Nephron (organoid): ENCODE measurements at regions not wholly inside any gene's neighbourhood (a gene's known extent, or its start where the extent isn't known, plus 50 kb on each side); places are given as distances from the start of the nearest gene placed in this dataset.

Experiments used
- H3K27ac Mint-ChIP-seq, 3 experiments: 2 replicates each; pipeline ENCODE4 v1.8.0; 2020; ENCODE audit warnings: mixed read lengths in 3 of 3, mild to moderate bottlenecking in 2 of 3, moderate library complexity in 1 of 3
- H3K27me3 Mint-ChIP-seq: 2 replicates; pipeline ENCODE4 v1.8.0; 2021; ENCODE audit warnings: low read depth, mild to moderate bottlenecking, moderate library complexity, mixed read lengths
- H3K36me3 Mint-ChIP-seq: 2 replicates; pipeline ENCODE4 v1.8.0; 2020; ENCODE audit warnings: low read depth, mixed read lengths
- H3K4me1 Mint-ChIP-seq: 2 replicates; pipeline ENCODE4 v1.8.0; 2020; ENCODE audit warnings: mixed read lengths
- H3K4me3 Mint-ChIP-seq, 3 experiments: 2 replicates each; pipeline ENCODE4 v1.8.0; 2020; ENCODE audit warnings: mild to moderate bottlenecking in 3 of 3, mixed read lengths in 3 of 3, moderate library complexity in 2 of 3
- H3K9me3 Mint-ChIP-seq: 2 replicates; pipeline ENCODE4 v1.8.0; 2020; ENCODE audit warnings: mixed read lengths
- CTCF ChIP-seq, 3 experiments: fragments of 200-600 bp; sonication (generic); IDR thresholded peaks; one replicate each; pipeline ENCODE4 v1.5.0; 2021; ENCODE audit warnings: antibody characterized with exemption in 3 of 3; ENCODE audit not compliant: unreplicated experiment in 3 of 3

GRCh38 chr1:185409763-185410528, 92.9 kb upstream of the IVNS1ABP start:
- H3K36me3 Mint-ChIP-seq, result no peaks in the 10 kb centered on the region
- peaks cover under 1% of the 10 kb centered on the region for H3K4me1 Mint-ChIP-seq
- no peak overlapping the region for H3K4me3 Mint-ChIP-seq
- peaks cover 3% of the 10 kb centered on the region for H3K9me3 Mint-ChIP-seq
- no peak overlapping the region for H3K27ac Mint-ChIP-seq
- no peaks in the 10 kb centered on the region for H3K27me3 Mint-ChIP-seq
- TF ChIP-seq CTCF (IDR thresholded peaks at IDR 0.05; ENCODE audit: unreplicated experiment in 3 of 3), result no peak

- no peaks in the 10 kb centered on the region for H3K27me3 Mint-ChIP-seq
- no peak for TF ChIP-seq CTCF (IDR thresholded peaks at IDR 0.05; ENCODE audit: unreplicated experiment in 3 of 3)
- peaks cover 7% of the 10 kb centered on the region for H3K4me1 Mint-ChIP-seq
- H3K36me3 Mint-ChIP-seq, result no peaks in the 10 kb centered on the region
- H3K4me3 Mint-ChIP-seq, result no peak overlapping the region
- H3K27ac Mint-ChIP-seq, result no peak overlapping the region
- H3K9me3 Mint-ChIP-seq, result peaks cover 3% of the 10 kb centered on the region
These were observed 92.3 kb upstream of the IVNS1ABP start for GRCh38 chr1:185409345-185409744.

- Mint-ChIP-seq H3K4me3 (no peak overlapping the region), H3K9me3 (peaks cover 3% of the 10 kb centered on the region), H3K27me3 (no peaks in the 10 kb centered on the region), H3K36me3 (no peaks in the 10 kb centered on the region), H3K4me1 (peaks cover 9% of the 10 kb centered on the region), H3K27ac (no peak overlapping the region)
- no peak for TF ChIP-seq CTCF (IDR thresholded peaks at IDR 0.05; ENCODE audit: unreplicated experiment in 3 of 3)
These were observed 91.7 kb upstream of the IVNS1ABP start for GRCh38 chr1:185408700-185409270.

- H3K4me1 Mint-ChIP-seq, result peaks cover 9% of the 10 kb centered on the region
- no peaks in the 10 kb centered on the region for H3K36me3 Mint-ChIP-seq
- H3K9me3 Mint-ChIP-seq, result peaks cover 3% of the 10 kb centered on the region
- H3K27ac Mint-ChIP-seq, result no peak overlapping the region
- no peaks in the 10 kb centered on the region for H3K27me3 Mint-ChIP-seq
- TF ChIP-seq CTCF (IDR thresholded peaks at IDR 0.05; ENCODE audit: unreplicated experiment in 3 of 3), result no peak
- H3K4me3 Mint-ChIP-seq, result no peak overlapping the region
These were observed 89.6 kb upstream of the IVNS1ABP start for GRCh38 chr1:185406691-185407009.

- no peak overlapping the region for H3K27ac Mint-ChIP-seq
These were observed 89.1 kb upstream of the IVNS1ABP start for GRCh38 chr1:185406006-185406690.

More at GRCh38 chr1:185406006-185406690, 89.1 kb upstream of the IVNS1ABP start:
- peaks cover 3% of the 10 kb centered on the region for H3K9me3 Mint-ChIP-seq
- no peaks in the 10 kb centered on the region for H3K36me3 Mint-ChIP-seq
- no peak for TF ChIP-seq CTCF (IDR thresholded peaks at IDR 0.05; ENCODE audit: unreplicated experiment in 3 of 3)
- no peak overlapping the region for H3K4me3 Mint-ChIP-seq
- H3K4me1 Mint-ChIP-seq, result peaks cover 9% of the 10 kb centered on the region
- no peaks in the 10 kb centered on the region for H3K27me3 Mint-ChIP-seq
